ENCODE measurements at regions not wholly inside any gene's neighbourhood (a gene's known extent, or its start where the extent isn't known, plus 50 kb on each side); places are given as distances from the start of the nearest gene placed in this dataset.
"Not testable (repeated sequence)": the region's sequence is repeated elsewhere in the genome, so short reads cannot be mapped to it uniquely, and the experiment has no call there.

GRCh38 chr1:4178501-4179113, 278.5 kb upstream of the C1orf174 start:
- intact Hi-C loops (cut with micrococcal nuclease; ENCODE audit: unreplicated experiment): no loop called here
- H3K9me3 Mint-ChIP-seq (ENCODE audit: low read depth, unreplicated experiment): no peaks in the 10 kb centered on the region
- H3K36me3 Mint-ChIP-seq (ENCODE audit: insufficient read depth, unreplicated experiment): no peaks in the 10 kb centered on the region
- no TSS peak for BruUV-seq (replicated peaks)
- H3K27ac Mint-ChIP-seq (ENCODE audit: unreplicated experiment): no peak overlapping the region
- TF ChIP-seq CTCF (IDR thresholded peaks at IDR 0.05; ENCODE audit: unreplicated experiment): no peak
- H3K4me1 Mint-ChIP-seq (ENCODE audit: low read depth, unreplicated experiment): no peaks in the 10 kb centered on the region
- no peak for DNase-seq
- peaks cover 13% of the 10 kb centered on the region for H3K27me3 Mint-ChIP-seq (ENCODE audit: unreplicated experiment)
- CTCF ChIA-PET: no interaction called here
- H3K4me3 Mint-ChIP-seq (ENCODE audit: low read depth, unreplicated experiment): no peak overlapping the region

GRCh38 chr1:4179914-4180735, 280.1 kb upstream of the C1orf174 start:
- Mint-ChIP-seq H3K27ac (ENCODE audit: unreplicated experiment) (no peak overlapping the region), H3K27me3 (ENCODE audit: unreplicated experiment) (no peaks in the 10 kb centered on the region), H3K9me3 (ENCODE audit: low read depth, unreplicated experiment) (no peaks in the 10 kb centered on the region), H3K4me1 (ENCODE audit: low read depth, unreplicated experiment) (no peaks in the 10 kb centered on the region), H3K4me3 (ENCODE audit: low read depth, unreplicated experiment) (no peak overlapping the region), H3K36me3 (ENCODE audit: insufficient read depth, unreplicated experiment) (no peaks in the 10 kb centered on the region)
- TF ChIP-seq CTCF (IDR thresholded peaks at IDR 0.05; ENCODE audit: unreplicated experiment): no peak
- CTCF ChIA-PET: no interaction called here
- no peak for DNase-seq
- no TSS peak for BruUV-seq (replicated peaks)
- intact Hi-C loops (cut with micrococcal nuclease; ENCODE audit: unreplicated experiment): no loop called here

- DNase-seq; H3K36me3 Mint-ChIP-seq (ENCODE audit: insufficient read depth, unreplicated experiment); H3K27me3 Mint-ChIP-seq (ENCODE audit: unreplicated experiment); intact Hi-C loops (cut with micrococcal nuclease; ENCODE audit: unreplicated experiment); H3K9me3 Mint-ChIP-seq (ENCODE audit: low read depth, unreplicated experiment); H3K27ac Mint-ChIP-seq (ENCODE audit: unreplicated experiment); CTCF ChIA-PET; H3K4me1 Mint-ChIP-seq (ENCODE audit: low read depth, unreplicated experiment); BruUV-seq (replicated peaks); H3K4me3 Mint-ChIP-seq (ENCODE audit: low read depth, unreplicated experiment): not testable (repeated sequence)
Observed at GRCh38 chr1:4186486-4186885, 286.4 kb upstream of the C1orf174 start.

GRCh38 chr1:4203501-4203900, 303.4 kb upstream of the C1orf174 start:
- DNase-seq: no peak
- H3K4me3 Mint-ChIP-seq (ENCODE audit: low read depth, unreplicated experiment): no peak overlapping the region
- peaks cover 5% of the 10 kb centered on the region for H3K9me3 Mint-ChIP-seq (ENCODE audit: low read depth, unreplicated experiment)
- H3K27ac Mint-ChIP-seq (ENCODE audit: unreplicated experiment): no peak overlapping the region
- H3K27me3 Mint-ChIP-seq (ENCODE audit: unreplicated experiment): no peaks in the 10 kb centered on the region
- BruUV-seq (replicated peaks): no TSS peak
- TF ChIP-seq CTCF (IDR thresholded peaks at IDR 0.05; ENCODE audit: unreplicated experiment): no peak
- H3K4me1 Mint-ChIP-seq (ENCODE audit: low read depth, unreplicated experiment): no peaks in the 10 kb centered on the region
- CTCF ChIA-PET: no interaction called here
- no peaks in the 10 kb centered on the region for H3K36me3 Mint-ChIP-seq (ENCODE audit: insufficient read depth, unreplicated experiment)
- intact Hi-C loops (cut with micrococcal nuclease; ENCODE audit: unreplicated experiment): no loop called here

GRCh38 chr1:4207183-4207582, 307.1 kb upstream of the C1orf174 start:
- TF ChIP-seq CTCF (IDR thresholded peaks at IDR 0.05; ENCODE audit: unreplicated experiment): no peak
- intact Hi-C loops (cut with micrococcal nuclease; ENCODE audit: unreplicated experiment): no loop called here
- Mint-ChIP-seq H3K4me3 (ENCODE audit: low read depth, unreplicated experiment) (no peak overlapping the region), H3K27me3 (ENCODE audit: unreplicated experiment) (no peaks in the 10 kb centered on the region), H3K27ac (ENCODE audit: unreplicated experiment) (no peak overlapping the region), H3K9me3 (ENCODE audit: low read depth, unreplicated experiment) (peaks cover 7% of the 10 kb centered on the region), H3K36me3 (ENCODE audit: insufficient read depth, unreplicated experiment) (no peaks in the 10 kb centered on the region), H3K4me1 (ENCODE audit: low read depth, unreplicated experiment) (no peaks in the 10 kb centered on the region)
- no TSS peak for BruUV-seq (replicated peaks)
- DNase-seq: no peak
- CTCF ChIA-PET: no interaction called here
